Osteoblast (primary cell): ENCODE measurements at regions not wholly inside any gene's neighbourhood (a gene's known extent, or its start where the extent isn't known, plus 50 kb on each side); places are given as distances from the start of the nearest gene placed in this dataset.

Experiments
- DNase-seq: peaks from one replicate; pipeline ENCODE4 v3.0.0; 2011; ENCODE audit warnings: low spot score, mixed read lengths; ENCODE audit not compliant: insufficient read length; ENCODE audit errors: missing footprints
- H2AFZ ChIP-seq: 2 replicates; pipeline ENCODE4 v1.6.0; 2011; ENCODE audit warnings: mild to moderate bottlenecking, low read length
- H3K27ac ChIP-seq: 2 replicates; pipeline ENCODE4 v1.5.1; 2011; ENCODE audit warnings: mild to moderate bottlenecking, low read depth, low read length, moderate library complexity
- H3K27me3 ChIP-seq: 2 replicates; pipeline ENCODE4 v1.6.0; 2012; ENCODE audit warnings: mild to moderate bottlenecking, control low read depth, inconsistent platforms, low read length, moderate library complexity; ENCODE audit not compliant: insufficient read depth
- H3K36me3 ChIP-seq: 2 replicates; pipeline ENCODE4 v1.5.1; 2011; ENCODE audit warnings: mild to moderate bottlenecking, low read length, control low read depth, moderate library complexity; ENCODE audit not compliant: insufficient read depth
- H3K4me1 ChIP-seq: 2 replicates; pipeline ENCODE4 v1.5.1; 2011; ENCODE audit warnings: mild to moderate bottlenecking, low read length, control low read depth, moderate library complexity; ENCODE audit not compliant: insufficient read depth
- H3K4me2 ChIP-seq: 2 replicates; pipeline ENCODE4 v1.6.0; 2011; ENCODE audit warnings: mild to moderate bottlenecking, low read length; ENCODE audit not compliant: insufficient read depth
- H3K4me3 ChIP-seq: fragments of 200-600 bp; sonication (generic); 3 replicates; pipeline ENCODE4 v1.5.1; 2012; ENCODE audit warnings: mild to moderate bottlenecking, low read length, inconsistent platforms; ENCODE audit not compliant: insufficient read depth
- H3K79me2 ChIP-seq: 2 replicates; pipeline ENCODE4 v1.6.0; 2012; ENCODE audit warnings: mild to moderate bottlenecking, low read length, control low read depth, inconsistent platforms; ENCODE audit not compliant: insufficient read depth
- H3K9me3 ChIP-seq: 2 replicates; pipeline ENCODE4 v1.5.1; 2011; ENCODE audit warnings: low read depth, low read length, control low read depth
- H4K20me1 ChIP-seq: 2 replicates; pipeline ENCODE4 v1.6.0; 2012; ENCODE audit warnings: mild to moderate bottlenecking, low read length, control low read depth; ENCODE audit not compliant: insufficient read depth
- TF ChIP-seq, protein P1 (sequence below): IDR thresholded peaks from 2 replicates; pipeline ENCODE4 v1.5.1; 2011; ENCODE audit warnings: mild to moderate bottlenecking, low read depth, low read length, moderate library complexity; ENCODE audit errors: extremely low read depth

DNA sequence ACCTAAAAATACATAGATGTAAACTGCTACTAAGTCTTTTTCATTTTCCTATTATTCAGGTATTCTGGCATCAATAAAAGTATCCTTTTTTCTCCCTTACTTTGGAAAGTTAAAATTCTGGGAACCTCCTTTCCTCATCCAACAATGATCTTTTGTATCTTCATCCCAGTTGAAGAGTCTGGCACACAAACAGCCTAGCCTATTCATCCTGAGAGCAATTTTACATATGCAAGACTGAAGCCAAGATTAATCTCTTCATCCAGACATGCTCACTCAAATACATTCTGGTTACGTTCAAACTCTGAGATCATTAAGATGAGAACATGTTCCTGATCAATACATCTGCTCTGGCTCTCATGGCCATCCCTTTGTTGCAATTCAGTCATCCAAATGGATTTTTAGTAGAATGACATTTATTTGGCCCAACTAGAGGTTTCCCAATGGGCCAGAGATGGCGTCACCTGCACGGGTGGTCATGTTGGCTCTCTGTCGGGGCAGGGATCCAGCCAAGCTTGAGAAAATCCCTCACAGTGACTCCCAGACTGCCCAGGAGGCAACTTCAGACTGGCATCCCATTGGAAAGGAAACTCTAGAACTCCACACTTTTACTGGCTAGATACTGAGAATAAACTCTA, 135.3 kb upstream of the VCX2 start:
- H4K20me1 ChIP-seq: no peaks in the 10 kb centered on the region
- no peak overlapping the region for H3K4me3 ChIP-seq
- no peak for DNase-seq
- H3K4me1 ChIP-seq: no peaks in the 10 kb centered on the region
- no peaks in the 10 kb centered on the region for H3K79me2 ChIP-seq
- TF ChIP-seq, protein P1, sequence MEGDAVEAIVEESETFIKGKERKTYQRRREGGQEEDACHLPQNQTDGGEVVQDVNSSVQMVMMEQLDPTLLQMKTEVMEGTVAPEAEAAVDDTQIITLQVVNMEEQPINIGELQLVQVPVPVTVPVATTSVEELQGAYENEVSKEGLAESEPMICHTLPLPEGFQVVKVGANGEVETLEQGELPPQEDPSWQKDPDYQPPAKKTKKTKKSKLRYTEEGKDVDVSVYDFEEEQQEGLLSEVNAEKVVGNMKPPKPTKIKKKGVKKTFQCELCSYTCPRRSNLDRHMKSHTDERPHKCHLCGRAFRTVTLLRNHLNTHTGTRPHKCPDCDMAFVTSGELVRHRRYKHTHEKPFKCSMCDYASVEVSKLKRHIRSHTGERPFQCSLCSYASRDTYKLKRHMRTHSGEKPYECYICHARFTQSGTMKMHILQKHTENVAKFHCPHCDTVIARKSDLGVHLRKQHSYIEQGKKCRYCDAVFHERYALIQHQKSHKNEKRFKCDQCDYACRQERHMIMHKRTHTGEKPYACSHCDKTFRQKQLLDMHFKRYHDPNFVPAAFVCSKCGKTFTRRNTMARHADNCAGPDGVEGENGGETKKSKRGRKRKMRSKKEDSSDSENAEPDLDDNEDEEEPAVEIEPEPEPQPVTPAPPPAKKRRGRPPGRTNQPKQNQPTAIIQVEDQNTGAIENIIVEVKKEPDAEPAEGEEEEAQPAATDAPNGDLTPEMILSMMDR: no peak
- no peak overlapping the region for H2AFZ ChIP-seq
- H3K9me3 ChIP-seq: peaks cover 2% of the 10 kb centered on the region
- no peaks in the 10 kb centered on the region for H3K36me3 ChIP-seq
- no peak overlapping the region for H3K27ac ChIP-seq
- H3K27me3 ChIP-seq: no peaks in the 10 kb centered on the region
- no peak overlapping the region for H3K4me2 ChIP-seq

DNA sequence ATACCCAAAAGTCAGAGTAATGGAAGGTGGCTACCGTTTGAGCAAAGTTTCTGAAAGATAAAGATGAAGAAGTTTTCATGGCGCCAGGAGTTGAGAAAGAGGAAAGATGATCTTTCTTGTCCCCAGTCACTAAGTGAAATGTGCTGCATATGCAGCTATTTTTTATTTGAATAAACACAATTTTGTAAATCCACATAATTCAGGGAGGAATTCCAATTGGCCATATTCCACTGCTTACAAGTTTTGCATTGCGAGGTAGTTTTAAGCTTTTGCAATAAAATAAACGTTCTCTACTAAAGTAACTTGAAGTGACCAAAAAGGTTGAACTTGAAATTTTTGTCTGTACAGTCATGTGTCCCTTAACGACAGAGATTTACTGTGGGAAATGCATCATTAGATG, 139.3 kb upstream of the VCX2 start:
- TF ChIP-seq, protein P1: no peak
- no peaks in the 10 kb centered on the region for H3K79me2 ChIP-seq

DNA sequence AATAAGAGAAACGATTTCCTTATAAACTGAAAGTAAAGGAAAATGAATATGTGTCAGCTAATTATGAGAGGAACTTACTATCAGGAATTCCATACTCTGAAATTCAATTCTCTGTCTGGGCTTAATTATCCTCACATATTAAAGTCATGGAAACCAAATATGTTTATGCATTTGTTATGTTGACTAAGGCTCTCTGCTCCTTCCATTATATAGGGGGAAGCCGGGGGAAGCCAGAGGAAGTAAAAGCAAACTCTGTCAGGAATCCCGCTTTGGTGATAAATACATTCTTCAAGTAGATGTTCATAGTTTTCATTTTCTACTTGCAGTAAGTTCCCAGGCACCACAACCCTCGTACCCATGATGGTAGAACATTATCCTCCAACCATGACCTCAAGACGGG, 142.8 kb upstream of the VCX2 start:
- H3K36me3 ChIP-seq: no peaks in the 10 kb centered on the region
- H3K4me2 ChIP-seq: no peak overlapping the region
- no peaks in the 10 kb centered on the region for H3K4me1 ChIP-seq
- no peaks in the 10 kb centered on the region for H4K20me1 ChIP-seq
- no peaks in the 10 kb centered on the region for H3K79me2 ChIP-seq
- H3K9me3 ChIP-seq: no peaks in the 10 kb centered on the region
- no peak overlapping the region for H3K4me3 ChIP-seq
- H2AFZ ChIP-seq: no peak overlapping the region
- no peak for DNase-seq
- TF ChIP-seq, protein P1: no peak
- H3K27ac ChIP-seq: no peak overlapping the region
- H3K27me3 ChIP-seq: no peaks in the 10 kb centered on the region

More for the DNA sequence above, 139.3 kb upstream of the VCX2 start:
- Histone ChIP-seq H4K20me1 (no peaks in the 10 kb centered on the region), H3K27ac (no peak overlapping the region), H3K27me3 (no peaks in the 10 kb centered on the region), H2AFZ (no peak overlapping the region), H3K4me1 (no peaks in the 10 kb centered on the region), H3K9me3 (no peaks in the 10 kb centered on the region), H3K36me3 (no peaks in the 10 kb centered on the region), H3K4me3 (no peak overlapping the region), H3K4me2 (no peak overlapping the region)
- no peak for DNase-seq

DNA sequence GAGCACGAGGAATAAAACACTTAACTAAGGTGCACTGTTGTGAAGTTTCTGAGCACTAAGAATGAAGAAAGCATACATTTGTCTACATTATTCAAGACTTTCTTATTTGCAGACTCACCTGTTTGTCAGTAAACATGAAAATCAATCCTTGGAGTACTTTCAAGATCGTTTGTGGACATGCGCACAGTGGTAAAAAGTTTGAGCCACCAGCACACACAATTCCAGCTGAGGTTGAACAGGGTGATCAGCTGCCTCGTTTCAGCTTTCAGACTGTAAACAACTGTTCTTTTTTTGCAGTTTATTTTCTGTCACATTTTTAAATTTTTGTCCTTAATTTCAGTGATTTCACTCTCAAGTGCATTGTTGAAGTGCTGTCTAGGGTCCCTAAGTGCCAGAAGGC, 143.8 kb upstream of the VCX2 start:
- H3K4me3 ChIP-seq: no peak overlapping the region
- TF ChIP-seq, protein P1: no peak
- H3K27me3 ChIP-seq: no peaks in the 10 kb centered on the region
- H3K27ac ChIP-seq: no peak overlapping the region
- no peaks in the 10 kb centered on the region for H3K79me2 ChIP-seq
- no peaks in the 10 kb centered on the region for H4K20me1 ChIP-seq
- no peak for DNase-seq
- no peaks in the 10 kb centered on the region for H3K36me3 ChIP-seq
- H3K4me1 ChIP-seq: no peaks in the 10 kb centered on the region
- no peak overlapping the region for H3K4me2 ChIP-seq
- no peak overlapping the region for H2AFZ ChIP-seq
- no peaks in the 10 kb centered on the region for H3K9me3 ChIP-seq
